PC-9 (cell line): ENCODE measurements at regions not wholly inside any gene's neighbourhood (a gene's known extent, or its start where the extent isn't known, plus 50 kb on each side); places are given as distances from the start of the nearest gene placed in this dataset.

Experiments used
- BruUV-seq: library from RNA; stranded (reverse); fragments of 400-500 nt; replicated peaks from 2 replicates; lab custom pipeline; 2021; lab: Mats Ljungman, UMichigan
- CTCF ChIA-PET: fragments of 300-600 bp; sonication (Branson Sonifier 250); formaldehyde crosslinking; loops from one replicate; lab custom pipeline; 2022; ENCODE audit warnings: antibody characterized with exemption; lab: Charles Lee
- POLR2A ChIA-PET: fragments of 300-600 bp; sonication (Branson Sonifier 250); formaldehyde crosslinking; loops from one replicate; lab custom pipeline; 2022; ENCODE audit warnings: antibody characterized with exemption; ENCODE audit not compliant: unreplicated experiment; lab: Charles Lee
- DNase-seq, 2 experiments: peaks; one replicate each; pipeline versions ENCODE4 v3.0.0 to v3.0.0-alpha.2; 2015 to 2022; ENCODE audit warnings: mixed read lengths in 1 of 2
- H2AFZ ChIP-seq: fragments of 200-600 bp; sonication (generic); 2 replicates; pipeline ENCODE4 v1.8.1; 2017; ENCODE audit warnings: antibody characterized with exemption
- H3F3A ChIP-seq: fragments of 200-600 bp; sonication (generic); 2 replicates; pipeline ENCODE4 v1.8.1; 2017; ENCODE audit warnings: antibody characterized with exemption, mild to moderate bottlenecking, low read depth; ENCODE audit not compliant: insufficient read depth
- H3K27ac ChIP-seq: fragments of 200-600 bp; sonication (generic); 2 replicates; pipeline ENCODE4 v1.6.1; 2016; ENCODE audit warnings: mixed run types
- H3K27me3 ChIP-seq: fragments of 200-600 bp; sonication (generic); 2 replicates; pipeline ENCODE4 v1.6.1; 2016; ENCODE audit warnings: low read depth, mixed run types; ENCODE audit not compliant: insufficient read depth
- H3K36me3 ChIP-seq: fragments of 200-600 bp; sonication (generic); 2 replicates; pipeline ENCODE4 v1.6.1; 2016; ENCODE audit warnings: low read depth, mixed run types
- H3K4me1 ChIP-seq: fragments of 200-600 bp; sonication (generic); replicated peaks from 2 replicates; pipeline ENCODE4 v1.6.1; 2016; ENCODE audit warnings: mixed run types; ENCODE audit not compliant: insufficient read depth
- H3K4me2 ChIP-seq: fragments of 200-600 bp; sonication (generic); 2 replicates; pipeline ENCODE4 v1.6.1; 2017; ENCODE audit warnings: mixed run types
- H3K4me3 ChIP-seq: fragments of 200-600 bp; sonication (generic); 2 replicates; pipeline ENCODE4 v1.6.1; 2016; ENCODE audit warnings: mixed run types
- H3K79me2 ChIP-seq: fragments of 200-600 bp; sonication (generic); 2 replicates; pipeline ENCODE4 v1.6.1; 2017; ENCODE audit warnings: low read depth, mixed run types
- H3K9me2 ChIP-seq: fragments of 200-600 bp; sonication (generic); 2 replicates; pipeline ENCODE4 v1.8.1; 2017; ENCODE audit warnings: mild to moderate bottlenecking; ENCODE audit not compliant: insufficient read depth
- H3K9me3 ChIP-seq: fragments of 200-600 bp; sonication (generic); 2 replicates; pipeline ENCODE4 v1.8.1; 2016; ENCODE audit warnings: low read depth; ENCODE audit not compliant: insufficient read depth
- H4K20me1 ChIP-seq: fragments of 200-600 bp; sonication (generic); 2 replicates; pipeline ENCODE4 v1.8.1; 2017; ENCODE audit not compliant: insufficient read depth
- CTCF ChIP-seq: fragments of 200-600 bp; sonication (generic); conservative IDR thresholded peaks from 2 replicates; pipeline ENCODE4 v1.6.1; 2017; ENCODE audit warnings: mixed run types, antibody characterized with exemption, mild to moderate bottlenecking, moderate library complexity
- EZH2 ChIP-seq: fragments of 200-600 bp; sonication (generic); IDR thresholded peaks from 2 replicates; pipeline ENCODE4 v1.8.0; 2017; ENCODE audit warnings: antibody characterized with exemption, low read depth
- intact Hi-C: fragments of 100-400 bp; cut with micrococcal nuclease; formaldehyde crosslinking; loops from one replicate; pipeline ENCODE4 v1.10.0; 2022; ENCODE audit not compliant: unreplicated experiment

- POLR2A ChIA-PET, result no interaction called here
- intact Hi-C loops, result no loop called here
- no TSS peak for BruUV-seq
- Histone ChIP-seq H3K27ac (no peak overlapping the region), H3K4me3 (no peak overlapping the region), H3K9me2 (no peaks in the 10 kb centered on the region), H3F3A (no peaks in the 10 kb centered on the region), H3K4me1 (no peaks in the 10 kb centered on the region), H3K27me3 (peaks cover 91% of the 10 kb centered on the region), H3K4me2 (no peak overlapping the region), H4K20me1 (no peaks in the 10 kb centered on the region; the same call in 1 of the 2 replicates), H2AFZ (no peak overlapping the region), H3K36me3 (no peaks in the 10 kb centered on the region), H3K79me2 (no peaks in the 10 kb centered on the region), H3K9me3 (no peaks in the 10 kb centered on the region)
- TF ChIP-seq CTCF, result no peak
- DNase-seq, result no peak
- CTCF ChIA-PET, result no interaction called here
These were observed 116.2 kb upstream of the SDK2 start for GRCh38 chr17:73760439-73760758.

DNA sequence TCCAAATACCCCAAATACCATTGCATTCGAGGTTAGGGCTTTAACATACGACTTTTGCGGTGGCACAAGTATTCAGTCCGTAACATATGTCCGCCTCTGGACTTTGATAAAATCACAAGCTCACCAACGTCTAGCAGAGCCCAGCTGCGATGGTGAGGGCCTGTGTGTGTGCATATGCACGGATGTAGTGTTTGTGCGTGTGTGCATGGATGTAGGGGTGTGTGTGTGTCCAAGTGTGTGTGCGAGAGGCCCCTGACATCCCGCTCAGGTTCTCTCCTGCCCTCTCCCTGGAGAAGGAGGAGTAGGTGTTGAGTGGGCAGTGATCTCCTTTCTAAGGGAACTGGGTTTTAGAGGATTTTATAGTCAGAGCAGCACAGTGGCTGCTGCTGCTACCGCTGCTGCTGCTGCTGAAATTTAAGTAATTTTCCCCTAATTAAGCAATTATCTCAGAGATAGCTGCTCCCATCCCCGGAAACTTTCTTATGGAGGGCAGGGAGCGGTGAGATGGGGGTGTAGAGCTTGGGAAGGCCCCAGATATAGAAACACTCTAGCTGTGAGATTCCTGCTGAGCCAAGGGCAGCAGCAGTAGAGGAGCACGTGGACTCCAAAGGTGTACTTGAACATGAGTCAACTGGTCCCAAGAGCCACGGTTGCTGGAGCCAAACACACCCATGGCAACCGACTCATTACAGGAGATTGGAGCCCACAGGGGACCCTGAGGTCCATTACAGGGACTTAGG lies 121.7 kb upstream of the SDK2 start:
- no peaks in the 10 kb centered on the region for H3K9me2 ChIP-seq
- no peaks in the 10 kb centered on the region; the same call in 1 of the 2 replicates for H4K20me1 ChIP-seq
- H3F3A ChIP-seq, result no peaks in the 10 kb centered on the region
- CTCF ChIA-PET, result no interaction called here
- no peak overlapping the region for H3K27ac ChIP-seq
- intact Hi-C loops, result no loop called here
- H3K36me3 ChIP-seq, result no peaks in the 10 kb centered on the region
- H3K4me1 ChIP-seq, result no peaks in the 10 kb centered on the region
- DNase-seq, result no peak
- H3K79me2 ChIP-seq, result no peaks in the 10 kb centered on the region
- TF ChIP-seq EZH2 (no peak), CTCF (no peak)
- H3K9me3 ChIP-seq, result no peaks in the 10 kb centered on the region
- no peak overlapping the region for H3K4me2 ChIP-seq
- no peak overlapping the region for H2AFZ ChIP-seq
- no peak overlapping the region for H3K4me3 ChIP-seq
- peaks cover 91% of the 10 kb centered on the region for H3K27me3 ChIP-seq
- POLR2A ChIA-PET, result no interaction called here
- no TSS peak for BruUV-seq

GRCh38 chr17:73767696-73768095 lies 123.5 kb upstream of the SDK2 start:
- ChIA-PET CTCF (no interaction called here), POLR2A (no interaction called here)
- H3K27me3 ChIP-seq, result peaks cover 83% of the 10 kb centered on the region
- H3K4me1 ChIP-seq, result no peaks in the 10 kb centered on the region
- no peak for DNase-seq
- no TSS peak for BruUV-seq
- no peak for TF ChIP-seq EZH2
- no peak for TF ChIP-seq CTCF
- H3K4me3 ChIP-seq, result no peak overlapping the region
- no peak overlapping the region for H3K4me2 ChIP-seq
- no peaks in the 10 kb centered on the region; the same call in 1 of the 2 replicates for H4K20me1 ChIP-seq
- H3F3A ChIP-seq, result no peaks in the 10 kb centered on the region
- intact Hi-C loops, result no loop called here
- H3K36me3 ChIP-seq, result no peaks in the 10 kb centered on the region
- H3K79me2 ChIP-seq, result no peaks in the 10 kb centered on the region
- no peaks in the 10 kb centered on the region for H3K9me2 ChIP-seq
- no peak overlapping the region for H2AFZ ChIP-seq
- no peaks in the 10 kb centered on the region for H3K9me3 ChIP-seq
- no peak overlapping the region for H3K27ac ChIP-seq
